HFFc6 (cell line): ENCODE measurements at regions not wholly inside any gene's neighbourhood (a gene's known extent, or its start where the extent isn't known, plus 50 kb on each side); places are given as distances from the start of the nearest gene placed in this dataset.

Source experiments
- DNase-seq: peaks from one replicate; pipeline ENCODE4 v3.0.0-alpha.2; 2018
- H3K27ac Mint-ChIP-seq: 2 replicates; pipeline ENCODE4 v1.8.0; 2020; ENCODE audit warnings: mild to moderate bottlenecking, mixed read lengths
- H3K27me3 Mint-ChIP-seq: 2 replicates; pipeline ENCODE4 v1.8.0; 2021; ENCODE audit warnings: mild to moderate bottlenecking, moderate library complexity, mixed read lengths; ENCODE audit not compliant: insufficient read depth
- H3K36me3 Mint-ChIP-seq: 2 replicates; pipeline ENCODE4 v1.8.0; 2021; ENCODE audit warnings: low read depth, mixed read lengths
- H3K4me1 Mint-ChIP-seq: 2 replicates; pipeline ENCODE4 v1.8.0; 2020; ENCODE audit warnings: low read depth, mixed read lengths
- H3K4me3 Mint-ChIP-seq: 2 replicates; pipeline ENCODE4 v1.8.0; 2020; ENCODE audit warnings: mild to moderate bottlenecking, moderate library complexity, mixed read lengths
- H3K9me3 Mint-ChIP-seq: 2 replicates; pipeline ENCODE4 v1.8.0; 2020; ENCODE audit warnings: mild to moderate bottlenecking, mixed read lengths
- CTCF ChIP-seq: fragments of 200-600 bp; sonication (generic); IDR thresholded peaks from 2 replicates; pipeline ENCODE4 v1.5.0; 2021; ENCODE audit warnings: antibody characterized with exemption, mild to moderate bottlenecking

GRCh38 chr16:11492808-11493530, 93.8 kb downstream of the LITAF start:
- Mint-ChIP-seq H3K27ac (no peak overlapping the region), H3K9me3 (peaks cover 18% of the 10 kb centered on the region), H3K4me3 (no peak overlapping the region), H3K4me1 (peaks cover 29% of the 10 kb centered on the region), H3K27me3 (no peaks in the 10 kb centered on the region; the same call in 1 of the 2 replicates), H3K36me3 (peaks cover 9% of the 10 kb centered on the region; the same call in 1 of the 2 replicates)
- DNase-seq = no peak
- no peak for TF ChIP-seq CTCF

- no peak for TF ChIP-seq CTCF
- H3K27ac Mint-ChIP-seq = no peak overlapping the region
- no peak for DNase-seq
- H3K9me3 Mint-ChIP-seq = peaks cover 18% of the 10 kb centered on the region
- H3K4me3 Mint-ChIP-seq = no peak overlapping the region
- H3K36me3 Mint-ChIP-seq = peaks cover 9% of the 10 kb centered on the region; the same call in 1 of the 2 replicates
- peaks cover 32% of the 10 kb centered on the region for H3K4me1 Mint-ChIP-seq
- no peaks in the 10 kb centered on the region; the same call in 1 of the 2 replicates for H3K27me3 Mint-ChIP-seq
These were observed 93.2 kb downstream of the LITAF start for GRCh38 chr16:11493531-11493929.

GRCh38 chr16:11494029-11494428, 92.7 kb downstream of the LITAF start:
- H3K27ac Mint-ChIP-seq = no peak overlapping the region
- DNase-seq = no peak
- H3K4me3 Mint-ChIP-seq = no peak overlapping the region
- no peak for TF ChIP-seq CTCF
- H3K27me3 Mint-ChIP-seq = no peaks in the 10 kb centered on the region; the same call in 1 of the 2 replicates
- peaks cover 9% of the 10 kb centered on the region; the same call in 1 of the 2 replicates for H3K36me3 Mint-ChIP-seq
- peaks cover 32% of the 10 kb centered on the region for H3K4me1 Mint-ChIP-seq
- H3K9me3 Mint-ChIP-seq = peaks cover 18% of the 10 kb centered on the region

GRCh38 chr16:11494433-11494832, 92.3 kb downstream of the LITAF start:
- Mint-ChIP-seq H3K4me3 (no peak overlapping the region), H3K27me3 (no peaks in the 10 kb centered on the region; the same call in 1 of the 2 replicates), H3K36me3 (peaks cover 9% of the 10 kb centered on the region; the same call in 1 of the 2 replicates), H3K4me1 (peaks cover 32% of the 10 kb centered on the region), H3K9me3 (peaks cover 18% of the 10 kb centered on the region), H3K27ac (no peak overlapping the region)
- no peak for TF ChIP-seq CTCF
- no peak for DNase-seq

GRCh38 chr16:11495066-11495407, 91.7 kb downstream of the LITAF start:
- Mint-ChIP-seq H3K27ac (peak overlapping the region; percentile 69), H3K4me3 (no peak overlapping the region), H3K27me3 (no peaks in the 10 kb centered on the region; the same call in 1 of the 2 replicates), H3K4me1 (peaks cover 32% of the 10 kb centered on the region), H3K9me3 (peaks cover 13% of the 10 kb centered on the region), H3K36me3 (peaks cover 6% of the 10 kb centered on the region; the same call in 1 of the 2 replicates)
- DNase-seq = no peak
- no peak for TF ChIP-seq CTCF
